ENCODE measurements at regions not wholly inside any gene's neighbourhood (a gene's known extent, or its start where the extent isn't known, plus 50 kb on each side); places are given as distances from the start of the nearest gene placed in this dataset.
"Not testable (repeated sequence)": the region's sequence is repeated elsewhere in the genome, so short reads cannot be mapped to it uniquely, and the experiment has no call there.

- DNase-seq: no peak
Observed at GRCh38 chr2:8138923-8139667, 542.8 kb upstream of the ID2 start.

GRCh38 chr2:8139668-8140200 is 542.1 kb upstream of the ID2 start:
- DNase-seq: no peak

- no peak for DNase-seq
Observed at GRCh38 chr2:8141079-8141707, 540.7 kb upstream of the ID2 start.

- no peak for DNase-seq
Observed at GRCh38 chr2:8141780-8142179, 540.1 kb upstream of the ID2 start.

GRCh38 chr2:8142461-8142860 is 539.4 kb upstream of the ID2 start:
- no peak for DNase-seq

- no peak for DNase-seq
Observed at GRCh38 chr2:8144131-8144631, 537.7 kb upstream of the ID2 start.

- DNase-seq: no peak
Observed at GRCh38 chr2:8144785-8145184, 537.1 kb upstream of the ID2 start.

- DNase-seq: not testable (repeated sequence)
Observed at GRCh38 chr2:8145375-8145774, 536.5 kb upstream of the ID2 start.

GRCh38 chr2:8146132-8147005 is 535.5 kb upstream of the ID2 start:
- DNase-seq: no peak

GRCh38 chr2:8148260-8149006 is 533.4 kb upstream of the ID2 start:
- no peak for DNase-seq

- DNase-seq: no peak
Observed at GRCh38 chr2:8149007-8149405, 532.9 kb upstream of the ID2 start.

GRCh38 chr2:8149985-8150539 is 531.8 kb upstream of the ID2 start:
- DNase-seq: no peak

- no peak for DNase-seq
Observed at GRCh38 chr2:8151888-8152287, 530.0 kb upstream of the ID2 start.

- DNase-seq: no peak
Observed at GRCh38 chr2:8152392-8153257, 529.2 kb upstream of the ID2 start.

- DNase-seq: no peak
Observed at GRCh38 chr2:8153258-8153718, 528.6 kb upstream of the ID2 start.

GRCh38 chr2:8154270-8154669 is 527.6 kb upstream of the ID2 start:
- DNase-seq: no peak

GRCh38 chr2:8154936-8155335 is 526.9 kb upstream of the ID2 start:
- no peak for DNase-seq

GRCh38 chr2:8157621-8158430 is 524.0 kb upstream of the ID2 start:
- no peak for DNase-seq

GRCh38 chr2:8158711-8159110 is 523.1 kb upstream of the ID2 start:
- no peak for DNase-seq

All from activated CD4-positive, alpha-beta T cell treated with anti-CD3 and anti-CD28 coated beads, Interleukin-2, amount 50 U/mL, for 1 hour (primary cell).